SK-MEL-5 (cell line): ENCODE measurements at regions not wholly inside any gene's neighbourhood (a gene's known extent, or its start where the extent isn't known, plus 50 kb on each side); places are given as distances from the start of the nearest gene placed in this dataset.

Source experiments
- DNase-seq: peaks from one replicate; pipeline ENCODE4 v3.0.0-alpha.2; 2016; ENCODE audit warnings: low read depth, low spot score
- in situ Hi-C: cut with HindIII; loops from 2 replicates; pipeline ENCODE4 v1.10.0; 2016; ENCODE audit warnings: low sequenced_read_pairs, high pct_unique_total_duplicates, low pct_unique_long_range_greater_than_20kb

DNA sequence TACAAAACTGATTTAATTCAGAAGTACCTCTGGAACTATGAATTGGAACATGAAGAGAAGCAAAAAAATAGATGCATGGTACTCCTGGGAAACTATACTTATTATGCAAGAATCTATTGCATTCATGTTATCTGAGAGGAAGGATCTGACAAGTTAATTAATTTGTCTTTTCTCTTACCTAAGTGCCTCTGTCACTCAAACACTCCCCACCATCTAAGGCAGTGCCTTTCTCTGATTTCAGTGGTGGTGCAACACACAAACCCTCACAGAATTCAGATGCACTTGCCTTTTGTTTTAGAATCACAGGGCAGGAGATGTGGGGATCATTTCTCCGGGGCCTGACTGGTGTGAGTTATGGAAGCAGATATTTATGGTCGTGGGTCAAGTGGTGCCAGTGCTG, 52.5 kb upstream of the C9orf72 start:
- in situ Hi-C loops, result no loop called here
- no peak for DNase-seq

DNA sequence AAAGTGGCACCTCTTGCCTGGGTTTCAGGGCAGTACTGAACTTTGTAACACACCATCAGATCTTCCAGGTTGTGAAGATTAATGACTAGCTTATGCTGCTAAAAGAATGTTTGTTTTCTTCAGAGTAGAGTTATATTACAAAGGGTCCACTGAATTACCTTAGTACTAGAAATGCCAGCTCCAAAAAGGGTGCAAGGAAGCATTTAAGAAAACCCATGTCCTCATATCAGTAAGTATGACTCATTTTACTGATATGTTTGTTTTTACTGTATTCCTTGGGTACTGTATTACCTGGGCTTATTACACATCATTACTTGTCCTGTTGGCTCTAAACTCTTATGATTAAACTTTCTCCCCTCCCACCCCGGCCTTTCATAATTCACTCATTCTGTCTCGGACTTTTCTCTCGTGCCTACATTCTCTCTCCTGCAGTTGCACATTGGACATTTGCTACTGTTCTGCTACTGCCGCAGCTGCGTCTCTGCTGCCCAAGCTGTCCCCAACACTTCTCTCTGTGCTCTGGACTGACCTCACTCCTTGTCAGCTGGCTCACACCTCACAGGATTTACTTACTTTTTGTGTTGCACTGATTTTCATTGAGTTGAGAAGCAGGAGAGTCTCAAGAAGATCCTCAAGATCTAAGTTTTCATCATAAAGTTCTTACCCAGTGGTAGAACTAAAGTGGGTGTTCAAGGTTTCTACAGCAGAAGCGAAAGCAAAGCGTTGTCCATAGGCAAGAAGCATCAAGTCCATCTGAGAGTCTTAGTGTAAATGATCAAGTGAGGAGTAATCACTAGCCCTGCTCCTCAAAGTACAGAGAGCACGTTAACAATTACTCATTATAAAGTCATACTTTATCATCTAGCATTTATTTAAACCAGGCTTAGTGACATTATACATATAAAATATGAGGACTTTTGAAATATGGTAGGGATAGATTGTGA, 53.2 kb upstream of the C9orf72 start:
- in situ Hi-C loops, result no loop called here
- no peak for DNase-seq

DNA sequence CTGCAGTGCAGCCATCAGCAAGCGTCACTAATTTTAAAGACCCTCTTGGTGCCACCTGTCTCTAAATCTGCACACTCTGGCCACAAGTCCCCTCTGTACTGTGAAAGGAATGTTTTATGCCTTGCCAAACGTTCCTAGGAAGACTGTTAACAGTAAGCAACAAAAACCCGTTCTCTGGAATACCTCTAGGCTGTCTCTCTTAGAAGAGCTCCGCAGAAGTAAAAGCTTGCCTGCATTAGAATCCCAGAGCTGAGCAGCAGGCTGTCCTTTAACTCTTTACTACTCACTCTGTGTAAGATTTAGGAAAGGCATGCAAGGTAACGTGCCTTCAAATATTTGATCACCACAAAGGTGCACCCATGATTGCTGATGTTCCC, 53.9 kb upstream of the C9orf72 start:
- no peak for DNase-seq
- in situ Hi-C loops, result no loop called here

DNA sequence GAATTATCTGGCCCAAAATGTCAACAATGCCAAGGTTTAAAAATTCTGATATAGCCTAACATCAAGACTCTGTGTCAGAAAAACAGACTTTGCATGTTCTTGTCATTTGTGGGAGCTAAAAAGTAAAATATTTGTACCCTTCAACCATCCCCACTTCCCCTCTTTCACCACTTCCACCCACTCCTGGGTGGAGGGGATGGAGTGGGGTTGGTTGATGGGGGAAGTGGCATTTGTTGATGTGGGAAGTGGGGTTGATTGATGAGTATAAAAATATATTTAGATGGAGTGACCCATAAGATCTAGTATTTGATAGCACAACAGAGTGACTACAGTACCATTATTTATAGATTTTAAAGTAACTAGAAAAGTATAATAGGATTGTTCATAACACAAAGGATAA, 55.0 kb upstream of the C9orf72 start:
- DNase-seq, result no peak
- in situ Hi-C loops, result no loop called here

DNA sequence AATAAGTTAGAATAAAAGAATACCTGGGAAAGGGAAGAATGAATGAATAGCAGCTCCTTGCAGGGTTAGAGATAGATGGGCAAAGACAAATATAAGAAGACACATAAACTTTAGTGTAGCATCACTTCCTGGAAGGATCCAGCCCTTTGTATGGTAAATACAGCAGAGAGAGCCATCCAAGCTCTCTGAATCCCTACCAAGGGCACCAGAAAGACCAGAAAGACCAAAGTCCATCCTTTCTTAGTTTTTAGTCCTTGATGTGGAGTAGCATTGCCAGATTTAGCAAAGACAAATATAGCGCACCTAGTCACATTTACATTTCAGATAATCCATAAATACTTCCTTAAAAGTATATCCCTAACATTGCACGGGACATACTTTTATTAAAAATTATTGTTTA, 56.1 kb upstream of the C9orf72 start:
- DNase-seq, result no peak
- in situ Hi-C loops, result no loop called here

DNA sequence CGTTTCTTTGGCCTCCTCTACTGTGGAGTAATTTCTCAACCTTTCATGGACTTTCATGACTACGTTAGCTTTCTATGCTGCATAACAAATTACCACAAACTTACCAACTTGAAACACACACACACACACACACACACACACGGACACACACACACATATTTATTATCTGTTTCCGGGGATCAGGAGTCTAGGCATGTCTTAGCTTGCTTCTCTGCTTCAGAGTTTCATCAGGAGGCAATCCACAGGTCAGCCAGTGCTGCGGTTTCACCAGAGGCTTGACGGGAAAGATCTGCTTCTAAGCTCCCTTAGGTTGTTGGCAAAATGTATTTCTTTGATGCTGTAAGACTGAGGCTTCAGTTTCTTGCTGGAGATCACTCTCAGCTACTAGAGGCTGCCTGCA, 59.0 kb upstream of the C9orf72 start:
- no peak for DNase-seq
- in situ Hi-C loops, result no loop called here

DNA sequence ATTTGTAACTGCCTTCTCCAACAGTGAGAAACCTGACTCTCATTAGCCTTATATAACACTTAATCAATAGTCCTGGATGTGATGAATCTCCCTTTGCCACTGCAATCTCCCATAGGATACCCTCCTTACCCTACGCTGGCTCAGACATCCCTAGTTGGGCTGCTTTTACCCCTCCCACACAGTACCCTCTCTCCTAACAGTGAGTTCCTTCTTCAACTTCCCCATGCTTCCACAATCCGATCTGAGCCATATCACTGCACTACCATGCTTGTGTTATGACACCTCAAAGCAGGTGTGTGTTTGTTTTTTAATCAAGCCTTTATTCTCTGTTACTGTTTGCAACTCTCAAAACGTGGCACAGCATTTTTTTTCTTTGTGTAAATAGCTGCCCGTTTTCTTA, 60.5 kb upstream of the C9orf72 start:
- DNase-seq, result no peak
- in situ Hi-C loops, result no loop called here

DNA sequence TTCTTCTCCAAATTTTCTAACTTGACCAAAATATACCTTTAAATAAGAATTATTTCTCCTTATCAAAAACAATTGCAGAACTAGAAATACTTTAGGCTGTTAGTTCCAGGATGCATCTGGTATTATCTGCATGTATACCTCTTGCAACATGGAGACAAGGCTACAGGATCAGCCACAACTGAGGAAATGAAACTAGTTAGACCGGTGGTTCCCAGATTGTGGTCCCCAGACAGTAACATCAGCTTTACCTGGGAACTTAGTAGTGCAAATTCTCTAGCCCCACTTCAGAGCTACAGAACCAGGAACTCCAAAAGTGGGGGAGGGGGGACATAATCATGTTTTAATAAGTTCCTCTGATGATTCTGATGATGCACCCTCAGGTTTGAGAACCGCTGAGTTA, 61.6 kb upstream of the C9orf72 start:
- DNase-seq, result no peak
- in situ Hi-C loops, result no loop called here

DNA sequence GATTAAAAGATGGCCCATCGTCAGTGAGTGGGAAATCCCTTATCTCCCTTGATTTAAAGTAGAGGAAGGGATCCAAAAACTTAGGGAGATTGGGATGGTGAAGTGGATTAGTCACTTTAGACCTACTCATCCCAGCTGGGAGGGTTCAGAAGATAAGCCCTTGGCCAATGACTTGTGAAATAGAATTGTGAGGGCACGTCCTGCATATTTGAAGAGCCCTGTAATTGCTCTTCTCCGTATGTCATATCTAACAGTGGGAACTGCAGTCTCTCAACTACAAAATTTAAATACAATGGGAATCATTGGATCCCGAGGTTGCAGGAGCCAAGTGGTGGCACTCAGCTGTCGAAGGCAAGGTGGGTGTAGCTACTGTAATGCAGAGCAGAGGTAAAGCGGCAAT, 65.4 kb upstream of the C9orf72 start:
- in situ Hi-C loops, result no loop called here
- DNase-seq, result no peak

DNA sequence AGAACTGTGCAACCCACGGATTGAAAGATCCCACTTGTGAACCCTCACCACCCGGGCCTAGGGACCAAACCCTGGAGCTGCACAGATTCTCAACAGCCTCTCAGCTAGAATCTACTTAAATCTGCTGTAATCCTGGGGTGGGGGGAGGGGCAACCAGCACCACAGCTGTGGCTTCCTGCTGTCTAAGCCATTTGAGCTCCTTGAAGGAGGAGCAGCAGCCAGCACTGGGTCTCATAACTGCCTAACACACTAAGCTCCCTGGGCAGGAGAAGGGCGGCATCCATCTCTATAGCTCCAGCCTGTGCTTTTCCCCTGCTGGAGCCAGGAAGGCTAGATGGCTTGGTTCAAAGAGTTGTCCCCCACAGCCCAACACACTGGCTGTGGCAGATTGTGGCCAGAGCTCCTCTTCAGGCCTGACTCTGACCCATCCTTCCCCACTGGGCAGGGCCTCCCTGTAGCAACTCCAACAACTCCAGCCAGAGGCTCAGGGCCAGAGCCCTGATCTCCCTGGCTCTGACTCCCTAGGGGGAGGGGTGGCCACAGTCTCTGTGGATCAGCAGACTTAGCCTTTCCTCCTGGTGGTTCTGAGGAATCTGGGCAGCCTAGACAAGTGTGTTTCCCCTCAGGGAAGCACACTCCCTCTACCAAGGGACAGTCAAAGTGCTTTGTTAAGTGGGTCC, 72.0 kb upstream of the C9orf72 start:
- no peak for DNase-seq
- in situ Hi-C loops, result no loop called here

DNA sequence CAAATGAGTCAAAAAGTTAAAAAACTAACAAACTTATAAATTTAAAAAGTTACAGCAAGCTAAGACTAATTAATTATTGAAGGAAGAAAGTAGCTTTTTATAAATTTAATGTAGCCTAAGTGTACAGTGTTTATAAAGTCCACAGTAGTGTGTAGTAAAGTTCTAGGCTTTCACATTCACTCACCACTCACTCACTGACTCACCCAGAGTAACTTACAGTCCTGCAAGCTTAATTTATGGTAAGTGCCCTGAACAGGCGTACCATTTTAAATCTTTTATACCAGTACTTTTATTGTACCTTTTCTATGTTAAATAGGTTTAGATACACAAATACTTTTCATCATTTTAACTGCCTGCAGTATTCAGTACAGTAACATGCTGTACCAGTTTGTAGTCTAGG, 80.0 kb upstream of the C9orf72 start:
- no peak for DNase-seq
- in situ Hi-C loops, result no loop called here

DNA sequence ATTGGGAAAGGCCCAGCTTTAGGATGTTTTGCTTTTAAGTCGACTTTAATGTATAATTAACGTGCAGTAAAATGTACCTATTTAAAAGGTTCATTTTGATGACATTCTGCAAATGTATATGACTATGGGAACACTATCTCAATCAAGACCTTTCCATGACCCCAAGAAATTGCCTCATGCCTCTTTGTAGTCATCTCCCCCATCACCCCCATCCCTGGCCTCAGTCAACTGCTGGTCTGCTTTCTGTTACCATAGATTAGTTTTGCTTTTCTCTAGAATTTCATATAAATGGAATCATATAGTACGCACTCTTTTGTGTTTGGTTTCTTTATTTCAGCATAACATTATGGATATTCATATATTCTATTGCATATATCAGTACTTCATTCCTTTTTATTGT, 80.7 kb upstream of the C9orf72 start:
- in situ Hi-C loops, result no loop called here
- no peak for DNase-seq

DNA sequence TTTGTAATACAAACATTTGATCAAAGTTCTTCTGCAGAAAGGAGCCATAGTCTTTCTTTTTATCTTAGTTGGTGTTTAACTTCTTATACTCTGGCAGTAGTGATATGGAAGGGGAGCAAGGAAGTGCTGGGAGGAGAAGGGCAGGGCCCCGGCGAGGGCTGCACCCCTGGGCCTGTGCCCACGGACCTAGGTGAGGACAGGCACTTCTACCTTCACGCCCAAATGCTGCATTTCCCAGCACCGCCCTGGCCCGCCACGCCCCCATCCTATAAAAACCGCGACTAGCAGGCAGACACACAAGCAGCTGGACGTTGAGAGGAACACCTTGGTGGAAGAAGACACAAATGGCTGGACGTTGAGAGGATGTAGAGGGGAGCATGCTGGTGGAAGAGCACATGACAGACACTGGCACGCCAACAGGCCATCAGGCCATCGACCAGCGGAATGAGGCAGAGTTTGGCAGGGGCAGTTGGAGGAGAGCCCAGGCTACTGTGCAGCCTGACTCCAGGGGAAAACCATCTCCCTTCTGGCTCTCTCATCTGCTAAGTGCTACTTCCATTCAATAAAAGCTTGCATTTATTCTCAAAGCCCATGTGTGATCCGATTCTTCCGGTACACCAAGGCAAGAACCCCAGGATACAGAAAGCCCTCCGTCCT, 81.5 kb upstream of the C9orf72 start:
- in situ Hi-C loops, result no loop called here
- DNase-seq, result no peak

DNA sequence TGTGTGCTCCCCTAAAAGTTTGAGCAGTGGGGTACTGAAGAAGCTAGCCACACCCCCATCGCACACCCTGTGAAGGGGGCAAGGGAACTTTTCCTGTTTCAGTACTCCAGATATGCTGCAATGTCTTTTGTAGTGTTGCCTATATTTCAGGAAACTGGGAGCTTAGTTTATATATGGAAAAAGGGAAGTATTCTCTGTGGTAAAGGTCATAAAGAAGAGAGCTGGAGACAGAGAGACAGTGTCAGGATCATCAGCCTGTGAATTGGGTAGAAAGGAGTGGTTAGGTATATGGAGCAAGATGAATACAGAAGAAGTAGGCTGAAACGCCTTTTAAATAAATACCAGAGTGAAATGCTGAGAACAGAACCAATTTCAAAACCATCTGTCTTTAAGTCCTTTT, 82.2 kb upstream of the C9orf72 start:
- in situ Hi-C loops, result no loop called here
- no peak for DNase-seq

DNA sequence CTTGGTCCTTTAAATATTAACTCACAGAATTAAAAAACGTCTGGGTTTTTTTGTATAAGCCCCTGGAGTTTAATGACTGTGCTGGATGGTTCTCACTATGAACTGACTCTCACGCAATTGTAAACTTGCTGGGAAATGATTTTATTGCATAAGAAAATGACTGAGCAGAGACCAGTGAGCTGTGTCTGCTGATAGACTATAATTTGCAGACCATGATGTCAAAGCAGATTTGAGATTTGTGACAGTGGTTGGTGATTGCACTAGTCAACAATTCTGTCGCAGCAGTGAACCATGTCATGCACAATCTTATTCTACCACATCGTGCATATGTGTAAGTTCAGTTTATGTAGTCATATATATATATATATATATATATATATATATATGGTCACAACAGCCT, 85.7 kb upstream of the C9orf72 start:
- in situ Hi-C loops, result no loop called here
- DNase-seq, result no peak

DNA sequence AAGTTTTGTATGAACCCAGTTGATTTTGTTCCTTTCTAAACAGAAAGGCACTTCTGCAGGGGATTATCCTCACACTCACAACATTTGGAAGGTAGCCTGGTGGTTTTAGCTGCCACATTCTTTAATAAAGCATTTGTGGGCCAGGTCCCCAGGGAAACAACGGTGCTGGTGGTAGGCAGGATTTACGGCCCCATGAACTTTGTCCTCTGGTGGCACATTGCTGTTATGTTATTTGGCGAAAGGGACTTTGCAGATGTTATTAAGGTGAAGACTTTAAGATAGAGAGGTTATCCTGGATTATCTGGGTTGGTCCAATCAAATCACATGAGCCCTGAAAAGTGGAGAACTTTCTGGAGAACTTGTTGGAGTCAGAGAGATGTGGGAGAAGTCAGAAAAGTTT, 86.3 kb upstream of the C9orf72 start:
- DNase-seq, result no peak
- in situ Hi-C loops, result no loop called here

DNA sequence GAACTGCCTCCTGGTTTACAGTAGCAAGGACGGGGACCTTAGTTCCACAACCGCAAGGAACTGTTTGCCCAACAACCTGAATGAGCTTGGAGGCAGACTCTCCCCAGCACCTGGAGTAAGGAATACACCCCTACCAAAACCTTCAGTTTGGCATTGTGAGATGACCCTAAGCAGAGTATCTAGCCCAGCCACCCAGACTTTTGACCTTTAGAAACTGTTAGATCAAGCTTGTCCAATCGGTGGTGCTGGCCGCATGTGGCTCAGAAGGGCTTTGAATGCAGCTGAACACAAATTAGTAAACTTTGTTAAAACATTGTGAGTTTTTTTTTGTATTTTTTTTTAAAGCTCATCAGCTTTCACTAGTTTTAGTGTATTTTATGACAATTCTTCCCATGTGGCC, 86.9 kb upstream of the C9orf72 start:
- in situ Hi-C loops, result no loop called here
- DNase-seq, result no peak

DNA sequence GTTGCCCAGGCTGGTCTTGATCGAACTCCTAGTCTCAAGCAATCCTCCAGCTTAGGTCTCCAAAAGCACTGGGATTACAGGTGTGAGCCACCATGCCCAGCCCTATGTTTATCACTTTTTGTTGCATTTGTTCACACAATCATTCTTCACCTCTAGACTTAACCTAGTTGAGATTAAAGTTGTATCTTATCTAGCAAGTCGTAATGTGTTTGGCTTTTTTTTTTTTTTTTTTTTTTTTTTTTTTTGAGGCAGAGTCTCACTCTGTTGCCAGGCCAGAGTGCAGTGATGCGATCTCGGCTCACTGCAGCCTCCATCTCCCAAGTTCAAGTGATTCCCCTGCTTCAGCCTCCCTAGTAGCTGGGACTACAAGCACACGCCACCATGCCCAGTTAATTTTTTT, 90.2 kb upstream of the C9orf72 start:
- no peak for DNase-seq
- in situ Hi-C loops, result no loop called here
